ENCODE measurements at regions not wholly inside any gene's neighbourhood (a gene's known extent, or its start where the extent isn't known, plus 50 kb on each side); places are given as distances from the start of the nearest gene placed in this dataset.

DNA sequence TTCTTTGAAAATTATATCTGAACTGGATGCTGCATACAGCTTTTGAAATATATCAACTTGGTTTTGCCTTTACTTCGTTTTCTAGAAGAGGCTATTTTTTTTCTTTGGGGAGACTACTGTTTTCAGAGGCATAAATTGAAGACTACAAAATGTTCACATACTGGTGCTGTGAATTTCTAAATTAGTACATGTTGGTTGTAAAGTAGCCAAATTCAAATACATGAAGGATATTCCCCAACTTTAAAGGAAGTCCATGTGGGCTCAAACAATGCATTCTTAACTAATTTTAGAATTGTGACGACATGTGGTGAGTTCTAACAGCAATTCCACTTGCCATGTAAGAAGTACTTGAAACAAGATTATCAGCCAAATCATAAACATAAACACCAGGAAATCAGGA, 295.7 kb downstream of the TUSC7 start:
- Histone ChIP-seq H3K27ac (no peak overlapping the region), H3K36me3 (no peaks in the 10 kb centered on the region), H3K9ac (no peak overlapping the region), H3K9me3 (replicated peaks in 1 of 11) (no peaks in the 10 kb centered on the region), H4K20me1 (no peaks in the 10 kb centered on the region), H3K4me2 (0 out of 22 replicates have a peak overlapping the region, but pooled peaks of 1 of the 11 experiments have one; percentile 16), H3K4me3 (no peak overlapping the region), H3K27me3 (no peaks in the 10 kb centered on the region), H3K4me1 (peaks cover 0 to 6% (median 5%) of the 10 kb centered on the region in 10 experiments; a peak in 12 of 20 replicates)
- no peak for TF ChIP-seq Cebpa-rat (IDR thresholded peaks at IDR 0.05)

DNA sequence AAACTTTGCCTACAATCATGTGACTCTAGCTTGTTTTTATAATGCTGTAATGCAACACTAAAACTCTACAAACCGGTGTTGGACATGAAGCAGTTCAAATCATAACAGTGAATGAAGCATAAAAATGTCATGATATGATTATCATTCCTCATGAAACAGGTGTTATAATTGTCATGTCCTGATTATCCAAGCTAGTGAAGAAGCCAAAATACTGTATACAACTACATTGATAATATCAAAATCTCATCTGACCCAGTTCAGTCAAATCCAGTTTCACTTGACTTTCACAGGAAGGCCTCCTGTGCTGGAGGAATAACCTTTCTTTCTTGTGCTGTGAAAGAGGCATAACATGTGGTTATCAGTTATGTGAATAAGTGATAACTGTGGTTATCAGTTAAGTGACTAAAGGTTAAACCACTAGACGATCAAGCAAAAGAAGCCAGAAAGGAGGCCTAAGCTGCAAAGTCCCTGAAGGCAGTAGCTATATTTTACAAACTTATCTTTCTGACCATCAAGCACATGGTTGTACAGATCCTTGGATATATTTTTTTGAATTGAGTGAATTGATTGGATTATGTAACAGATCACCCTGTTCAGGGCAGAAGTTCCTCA, 296.4 kb downstream of the TUSC7 start:
- H3K4me3 ChIP-seq, result no peak overlapping the region
- no peak for TF ChIP-seq Cebpa-rat (IDR thresholded peaks at IDR 0.05)
- no peak overlapping the region for H3K9ac ChIP-seq
- H3K27ac ChIP-seq, result no peak overlapping the region; a peak in 1 of 22 replicates
- no peaks in the 10 kb centered on the region for H3K36me3 ChIP-seq
- H3K4me1 ChIP-seq, result peaks cover under 1 to 14% (median 12%) of the 10 kb centered on the region in 10 experiments; a peak in 19 of 20 replicates
- no peaks in the 10 kb centered on the region for H3K9me3 ChIP-seq (replicated peaks in 1 of 11)
- no peaks in the 10 kb centered on the region for H4K20me1 ChIP-seq
- H3K4me2 ChIP-seq, result no peak overlapping the region
- no peaks in the 10 kb centered on the region for H3K27me3 ChIP-seq

DNA sequence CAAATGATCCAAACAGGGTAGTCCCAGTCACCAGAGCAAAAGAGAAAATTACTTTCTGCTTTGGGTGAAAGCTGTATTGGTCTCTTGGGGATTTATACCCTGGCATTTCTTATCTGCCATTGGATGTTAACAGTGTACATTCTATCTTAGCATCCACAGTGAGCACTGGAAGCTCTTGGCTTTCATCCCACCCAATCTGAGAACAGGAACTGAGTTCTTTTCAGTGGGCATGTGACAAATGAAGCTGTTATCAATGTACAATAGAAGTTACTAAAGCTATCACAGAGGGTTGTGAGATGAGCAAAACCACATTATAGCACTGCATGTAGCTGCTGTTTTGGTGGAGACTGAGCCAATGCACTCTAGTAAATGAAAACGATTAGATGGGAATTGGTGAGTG, 300.7 kb downstream of the TUSC7 start:
- H3K4me1 ChIP-seq, result peaks cover 14 to 46% (median 33%) of the 10 kb centered on the region in 10 experiments
- peak overlapping the region in 3 of 11 experiments; percentile 69 to 83 (median 72); a peak in 3 of 22 replicates for H3K27ac ChIP-seq
- H4K20me1 ChIP-seq, result no peaks in the 10 kb centered on the region
- no peaks in the 10 kb centered on the region for H3K9me3 ChIP-seq (replicated peaks in 1 of 11)
- peak overlapping the region in 7 of 11 experiments; percentile 29 to 77 (median 74); a peak in 12 of 22 replicates for H3K4me2 ChIP-seq
- H3K36me3 ChIP-seq, result no peaks in the 10 kb centered on the region
- H3K27me3 ChIP-seq, result no peaks in the 10 kb centered on the region
- TF ChIP-seq Cebpa-rat (IDR thresholded peaks at IDR 0.05), result no peak
- no peak overlapping the region for H3K9ac ChIP-seq
- H3K4me3 ChIP-seq, result no peak overlapping the region

DNA sequence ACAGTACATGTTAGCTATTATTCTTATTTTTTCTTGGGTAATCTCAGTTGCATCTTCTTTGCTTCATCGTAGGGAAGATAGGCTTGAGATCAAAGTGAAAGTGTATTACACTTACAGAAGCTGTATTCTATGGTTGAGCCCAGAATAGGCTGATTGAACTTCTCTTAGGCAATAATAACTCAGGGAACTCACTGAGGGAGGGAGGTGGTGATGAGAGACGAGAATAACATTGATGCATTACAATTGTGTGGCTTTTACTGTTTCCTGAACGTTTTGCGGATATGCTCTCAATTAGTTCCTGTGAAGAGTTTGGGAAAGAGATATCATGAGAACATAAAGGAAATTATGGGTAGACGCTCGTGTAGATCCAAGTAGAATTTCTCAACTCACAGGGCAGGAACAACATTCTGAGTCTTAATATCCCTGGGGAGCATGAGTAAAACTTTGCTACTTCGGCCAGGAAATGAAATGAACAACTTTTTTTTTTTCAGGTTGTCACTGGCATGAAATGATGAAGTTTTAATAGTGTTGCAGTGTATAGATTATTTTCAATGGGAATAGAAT, 302.2 kb downstream of the TUSC7 start:
- peak in 6 of 11 experiments; percentile 16 to 80 (median 58); a peak in 7 of 22 replicates for TF ChIP-seq Cebpa-rat (IDR thresholded peaks at IDR 0.05)
- Histone ChIP-seq H3K27ac (peak overlapping the region in 7 of 11 experiments; percentile 31 to 83 (median 72); a peak in 12 of 22 replicates), H3K9me3 (replicated peaks in 1 of 11) (no peaks in the 10 kb centered on the region), H3K36me3 (no peaks in the 10 kb centered on the region), H3K9ac (peak overlapping the region in 3 of 11 experiments; percentile 17 to 64 (median 28); a peak in 4 of 22 replicates), H3K4me2 (peak overlapping the region; percentile 29 to 77 (median 66)), H3K27me3 (no peaks in the 10 kb centered on the region), H3K4me3 (no peak overlapping the region; a peak in 1 of 20 replicates), H4K20me1 (no peaks in the 10 kb centered on the region), H3K4me1 (peaks cover 14 to 58% (median 42%) of the 10 kb centered on the region in 10 experiments)

DNA sequence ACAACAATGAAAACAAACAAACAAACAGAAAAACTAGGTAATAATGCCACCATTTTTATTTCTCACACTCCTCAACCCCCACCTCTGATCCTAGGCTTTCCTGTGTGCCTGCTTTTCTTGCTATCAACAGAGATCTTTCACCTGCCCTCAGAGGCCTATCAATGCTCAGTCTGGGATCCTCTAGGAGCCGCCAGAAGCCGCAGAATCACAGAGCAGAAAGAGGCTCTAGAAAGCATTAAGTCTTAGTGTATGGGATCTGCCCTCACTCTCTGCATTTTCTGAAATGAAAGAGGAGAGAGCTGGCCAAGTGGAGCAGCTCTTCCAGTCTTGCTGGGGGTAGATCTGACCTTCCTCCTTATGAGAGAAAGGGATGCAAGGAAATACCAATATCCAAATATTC, 306.8 kb downstream of the TUSC7 start:
- Histone ChIP-seq H3K27ac (peak overlapping the region in 1 of 11 experiments; percentile 27; a peak in 1 of 22 replicates), H3K27me3 (no peaks in the 10 kb centered on the region), H3K9ac (no peak overlapping the region), H4K20me1 (no peaks in the 10 kb centered on the region), H3K4me2 (peak overlapping the region in 4 of 11 experiments; percentile 46 to 70 (median 57); a peak in 4 of 22 replicates), H3K9me3 (replicated peaks in 1 of 11) (no peaks in the 10 kb centered on the region), H3K4me1 (peaks cover 8 to 53% (median 39%) of the 10 kb centered on the region in 10 experiments), H3K4me3 (no peak overlapping the region), H3K36me3 (no peaks in the 10 kb centered on the region)
- TF ChIP-seq Cebpa-rat (IDR thresholded peaks at IDR 0.05), result no peak

DNA sequence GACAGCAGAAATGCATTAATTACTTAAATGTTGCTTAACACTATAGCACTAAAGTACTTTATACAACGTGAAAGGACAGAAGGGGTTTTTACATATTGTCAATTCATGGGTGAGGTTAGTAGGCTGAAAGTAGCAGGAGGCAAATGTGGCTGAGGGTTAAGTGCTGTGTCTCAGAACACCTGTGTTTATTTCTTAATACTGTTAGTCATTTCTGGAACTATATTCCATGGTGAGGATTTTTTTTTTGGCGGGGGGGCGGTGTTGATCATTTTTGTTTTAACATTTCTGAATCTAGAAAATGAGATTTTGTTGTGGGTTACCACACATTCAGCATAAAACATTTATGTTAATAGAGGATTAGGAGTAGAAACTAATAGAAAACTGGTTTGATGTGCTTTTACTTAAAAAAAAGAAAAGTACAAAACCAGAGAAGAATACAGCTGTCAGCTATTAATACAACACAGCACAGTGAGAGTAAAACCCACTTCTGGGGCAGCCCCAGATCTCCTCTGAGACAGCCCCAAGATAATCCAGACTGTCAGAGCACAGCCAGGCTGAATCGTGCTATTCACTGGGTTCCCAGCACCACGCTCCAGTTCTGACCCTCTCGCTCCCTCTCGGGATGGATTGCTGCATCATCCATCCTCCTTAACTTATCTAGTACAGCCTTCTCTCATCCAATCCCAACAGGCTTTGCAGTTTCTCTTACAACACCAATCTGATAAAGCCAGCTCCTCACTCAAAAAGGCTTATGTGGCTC, 307.7 kb downstream of the TUSC7 start:
- Histone ChIP-seq H3K36me3 (no peaks in the 10 kb centered on the region), H3K27ac (peak overlapping the region in 1 of 11 experiments; percentile 34; a peak in 2 of 22 replicates), H3K4me1 (peaks cover 0 to 44% (median 30%) of the 10 kb centered on the region in 10 experiments; a peak in 18 of 20 replicates), H3K27me3 (no peaks in the 10 kb centered on the region), H3K9ac (no peak overlapping the region), H4K20me1 (no peaks in the 10 kb centered on the region), H3K9me3 (replicated peaks in 1 of 11) (no peaks in the 10 kb centered on the region), H3K4me3 (no peak overlapping the region), H3K4me2 (peak overlapping the region in 2 of 11 experiments; percentile 34 to 46; a peak in 5 of 22 replicates)
- no peak for TF ChIP-seq Cebpa-rat (IDR thresholded peaks at IDR 0.05)

DNA sequence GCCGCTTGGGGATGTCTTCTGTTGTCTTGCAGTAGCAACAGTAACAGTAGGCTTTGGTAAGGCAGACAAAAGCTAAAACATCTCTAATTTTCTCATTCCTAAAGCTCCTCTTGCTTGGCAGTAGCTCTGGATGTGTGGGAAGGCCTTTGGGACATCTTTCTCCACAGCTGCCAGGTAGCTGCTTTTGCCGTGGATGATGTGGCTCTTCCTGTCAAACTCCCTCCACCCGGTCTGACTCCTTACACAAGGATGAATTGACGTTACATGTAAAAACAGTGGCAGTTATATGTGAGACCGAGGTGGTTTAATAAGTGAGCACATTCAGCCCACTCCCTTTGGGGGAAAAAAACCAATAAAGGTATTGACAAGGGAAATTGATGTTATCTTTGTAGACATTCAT, 309.1 kb downstream of the TUSC7 start:
- no peak overlapping the region; a peak in 1 of 22 replicates for H3K27ac ChIP-seq
- H3K4me3 ChIP-seq, result no peak overlapping the region
- H3K9me3 ChIP-seq (replicated peaks in 1 of 11), result no peaks in the 10 kb centered on the region
- H3K9ac ChIP-seq, result no peak overlapping the region
- TF ChIP-seq Cebpa-rat (IDR thresholded peaks at IDR 0.05), result no peak
- no peaks in the 10 kb centered on the region for H3K36me3 ChIP-seq
- peak overlapping the region in 4 of 11 experiments; percentile 0 to 18 (median 11); a peak in 1 of 22 replicates for H3K4me2 ChIP-seq
- peaks cover 0 to 35% (median 27%) of the 10 kb centered on the region in 10 experiments; a peak in 15 of 20 replicates for H3K4me1 ChIP-seq
- no peaks in the 10 kb centered on the region for H3K27me3 ChIP-seq
- H4K20me1 ChIP-seq, result no peaks in the 10 kb centered on the region

DNA sequence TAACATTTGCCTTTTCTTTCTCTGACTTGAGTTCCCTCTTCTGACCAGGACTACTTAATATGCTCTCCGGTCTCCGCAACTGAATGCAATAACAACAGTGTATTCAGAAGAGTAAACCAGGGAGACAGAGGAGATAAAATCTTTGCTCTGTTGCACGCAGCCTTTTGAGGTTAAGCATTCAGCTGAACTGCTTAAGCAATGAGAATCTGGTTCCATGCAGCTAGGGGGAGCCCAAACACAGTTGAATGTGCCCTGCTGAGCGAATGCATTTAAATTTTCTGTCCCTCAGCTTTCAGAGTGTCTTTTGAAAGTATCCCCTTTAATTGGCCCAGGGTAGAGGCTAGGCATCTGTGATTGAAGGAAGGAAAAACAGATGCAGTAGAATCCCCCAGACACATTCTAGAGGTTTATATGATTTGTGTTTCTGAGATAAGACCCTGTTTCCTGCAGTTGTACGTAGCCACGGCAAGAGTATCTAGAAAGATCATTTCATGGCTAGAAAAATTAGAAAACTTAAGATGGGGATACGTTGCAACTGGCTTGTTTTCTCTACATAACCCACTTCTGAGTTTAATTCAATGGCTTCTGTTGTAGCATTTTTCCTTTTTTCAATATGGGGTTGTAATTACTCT, 309.6 kb downstream of the TUSC7 start:
- H3K27me3 ChIP-seq, result no peaks in the 10 kb centered on the region
- H3K4me2 ChIP-seq, result peak overlapping the region in 6 of 11 experiments; percentile 0 to 39 (median 13); a peak in 3 of 22 replicates
- no peaks in the 10 kb centered on the region for H3K9me3 ChIP-seq (replicated peaks in 1 of 11)
- no peak overlapping the region for H3K27ac ChIP-seq
- H3K4me1 ChIP-seq, result peaks cover 0 to 34% (median 27%) of the 10 kb centered on the region in 10 experiments; a peak in 15 of 20 replicates
- TF ChIP-seq Cebpa-rat (IDR thresholded peaks at IDR 0.05), result no peak
- no peaks in the 10 kb centered on the region for H3K36me3 ChIP-seq
- no peaks in the 10 kb centered on the region for H4K20me1 ChIP-seq
- no peak overlapping the region for H3K4me3 ChIP-seq
- no peak overlapping the region for H3K9ac ChIP-seq
